HUES6 (cell line): ENCODE measurements at regions not wholly inside any gene's neighbourhood (a gene's known extent, or its start where the extent isn't known, plus 50 kb on each side); places are given as distances from the start of the nearest gene placed in this dataset.

Experiments
- H3K27ac ChIP-seq: 2 replicates; pipeline ENCODE4 v1.7.0; 2013; ENCODE audit warnings: low read depth, mild to moderate bottlenecking, low read length, inconsistent platforms
- H3K27me3 ChIP-seq: 2 replicates; pipeline ENCODE4 v1.6.1; 2013; ENCODE audit warnings: low read length; ENCODE audit not compliant: control insufficient read depth, insufficient read depth
- H3K36me3 ChIP-seq: 2 replicates; pipeline ENCODE4 v1.6.1; 2013; ENCODE audit warnings: low read length; ENCODE audit not compliant: control insufficient read depth, insufficient read depth
- H3K4me1 ChIP-seq: 2 replicates; pipeline ENCODE4 v1.6.1; 2013; ENCODE audit warnings: low read length; ENCODE audit not compliant: control insufficient read depth, insufficient read depth
- H3K4me3 ChIP-seq: 2 replicates; pipeline ENCODE4 v1.5.1; 2013; ENCODE audit warnings: low read depth, low read length
- H3K9ac ChIP-seq: one replicate; pipeline ENCODE4 v1.6.1; 2013; ENCODE audit warnings: mild to moderate bottlenecking, low read length
- H3K9me3 ChIP-seq: 2 replicates; pipeline ENCODE4 v1.6.1; 2013; ENCODE audit warnings: low read depth, low read length; ENCODE audit not compliant: control insufficient read depth, insufficient read depth

GRCh38 chr5:27220752-27221151 lies 182.4 kb upstream of the CDH9 start:
- H3K9me3 ChIP-seq = no peaks in the 10 kb centered on the region
- no peak overlapping the region for H3K27ac ChIP-seq
- no peaks in the 10 kb centered on the region for H3K4me1 ChIP-seq
- H3K4me3 ChIP-seq = no peak overlapping the region
- no peaks in the 10 kb centered on the region for H3K27me3 ChIP-seq
- no peak overlapping the region for H3K9ac ChIP-seq
- H3K36me3 ChIP-seq = no peaks in the 10 kb centered on the region

- H3K4me3 ChIP-seq = no peak overlapping the region
- no peaks in the 10 kb centered on the region for H3K4me1 ChIP-seq
- H3K36me3 ChIP-seq = no peaks in the 10 kb centered on the region
- H3K9me3 ChIP-seq = no peaks in the 10 kb centered on the region
- H3K27me3 ChIP-seq = no peaks in the 10 kb centered on the region
- no peak overlapping the region for H3K9ac ChIP-seq
- H3K27ac ChIP-seq = no peak overlapping the region
These were observed 179.6 kb upstream of the CDH9 start for GRCh38 chr5:27217977-27218376.

DNA sequence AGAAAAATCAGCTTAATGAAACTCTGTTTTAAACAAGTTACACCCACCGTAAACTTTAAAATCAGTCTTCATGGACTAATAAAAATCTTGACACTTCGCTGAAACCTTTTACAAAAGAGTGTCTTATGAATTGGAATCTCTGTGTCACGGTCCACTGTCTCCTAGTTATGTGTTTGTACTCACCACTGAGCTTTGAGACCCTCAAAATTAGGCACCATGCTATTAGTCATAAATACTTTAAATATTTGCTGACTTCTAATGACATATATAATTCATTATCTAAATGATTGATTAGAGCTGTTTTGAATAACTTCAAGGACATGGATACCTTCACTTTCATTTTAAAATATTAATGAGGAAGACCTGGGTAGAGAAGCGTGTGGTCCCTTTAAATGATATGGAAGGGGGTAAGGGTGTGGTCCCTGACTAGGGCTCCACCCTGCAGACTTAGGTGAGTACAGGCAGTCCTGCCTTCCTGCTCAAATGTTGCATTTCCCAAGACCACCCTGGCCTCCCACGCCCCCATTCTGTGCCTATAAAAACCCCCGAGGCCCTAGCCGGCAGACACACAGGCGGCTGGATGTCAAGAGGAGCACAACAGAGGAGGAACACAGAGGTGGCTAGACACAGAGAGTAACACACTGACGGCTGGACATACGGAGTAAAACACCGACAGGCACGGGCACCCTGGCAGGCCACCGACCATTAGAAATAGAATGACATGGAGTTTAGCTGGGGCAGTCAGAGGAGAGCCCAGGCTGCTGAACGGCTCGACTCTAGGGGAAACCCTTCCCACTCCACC lies 179.0 kb upstream of the CDH9 start:
- H3K4me1 ChIP-seq = no peaks in the 10 kb centered on the region
- no peak overlapping the region for H3K27ac ChIP-seq
- H3K4me3 ChIP-seq = no peak overlapping the region
- H3K9me3 ChIP-seq = no peaks in the 10 kb centered on the region
- no peaks in the 10 kb centered on the region for H3K27me3 ChIP-seq
- no peak overlapping the region for H3K9ac ChIP-seq
- H3K36me3 ChIP-seq = no peaks in the 10 kb centered on the region

- no peaks in the 10 kb centered on the region for H3K4me1 ChIP-seq
- no peaks in the 10 kb centered on the region for H3K36me3 ChIP-seq
- no peak overlapping the region for H3K9ac ChIP-seq
- no peaks in the 10 kb centered on the region for H3K9me3 ChIP-seq
- no peak overlapping the region for H3K4me3 ChIP-seq
- H3K27me3 ChIP-seq = no peaks in the 10 kb centered on the region
- no peak overlapping the region for H3K27ac ChIP-seq
These were observed 178.1 kb upstream of the CDH9 start for GRCh38 chr5:27216367-27216950.

DNA sequence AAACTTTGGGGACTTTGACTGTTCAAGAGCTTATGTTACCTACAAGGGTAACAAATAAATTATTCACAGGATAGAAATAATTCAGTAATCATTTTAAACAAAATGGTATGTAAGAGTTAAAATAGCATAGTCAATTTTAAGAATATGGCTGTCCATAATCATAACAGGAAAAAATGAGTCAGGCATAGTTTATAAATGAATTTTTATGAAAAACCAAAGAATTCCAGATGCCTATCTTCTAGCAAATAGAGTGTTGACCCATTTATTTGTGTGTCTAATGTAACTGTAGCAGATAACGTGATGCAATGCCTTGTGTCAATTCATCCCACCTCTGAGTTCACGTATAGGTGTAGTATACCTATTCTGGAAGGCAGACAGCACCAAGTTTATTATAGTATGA lies 169.7 kb upstream of the CDH9 start:
- H3K27ac ChIP-seq = no peak overlapping the region
- no peak overlapping the region for H3K4me3 ChIP-seq

GRCh38 chr5:27191786-27192510 lies 153.6 kb upstream of the CDH9 start:
- Histone ChIP-seq H3K4me1 (no peaks in the 10 kb centered on the region), H3K4me3 (no peak overlapping the region), H3K9me3 (no peaks in the 10 kb centered on the region), H3K27ac (no peak overlapping the region), H3K9ac (no peak overlapping the region), H3K36me3 (no peaks in the 10 kb centered on the region), H3K27me3 (no peaks in the 10 kb centered on the region)

More for the DNA sequence above, 169.7 kb upstream of the CDH9 start:
- H3K36me3 ChIP-seq = no peaks in the 10 kb centered on the region
- no peaks in the 10 kb centered on the region for H3K27me3 ChIP-seq
- H3K9ac ChIP-seq = no peak overlapping the region
- peaks cover 15% of the 10 kb centered on the region for H3K9me3 ChIP-seq
- no peaks in the 10 kb centered on the region for H3K4me1 ChIP-seq

DNA sequence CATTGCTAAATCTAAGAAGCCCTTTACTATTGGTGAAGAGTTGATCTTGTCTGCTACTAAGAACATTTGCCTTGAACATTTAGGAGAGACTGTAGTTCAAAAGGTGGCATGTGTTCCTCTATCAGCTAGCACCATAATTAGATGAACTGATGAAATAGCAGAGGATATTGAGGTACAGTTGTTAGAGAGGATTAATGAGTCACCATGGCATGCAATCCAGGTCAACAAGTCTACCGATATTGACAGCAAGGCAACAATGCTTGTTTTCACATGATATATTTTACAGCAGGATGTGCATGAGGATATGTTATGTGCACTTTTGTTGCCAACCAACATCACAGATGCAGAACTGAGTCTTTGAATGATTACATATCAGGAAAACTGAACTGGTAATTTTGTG lies 134.3 kb upstream of the CDH9 start:
- Histone ChIP-seq H3K4me3 (no peak overlapping the region), H3K27ac (no peak overlapping the region), H3K9ac (no peak overlapping the region), H3K27me3 (no peaks in the 10 kb centered on the region), H3K36me3 (no peaks in the 10 kb centered on the region), H3K4me1 (no peaks in the 10 kb centered on the region), H3K9me3 (no peaks in the 10 kb centered on the region)

GRCh38 chr5:27171761-27172261 lies 133.4 kb upstream of the CDH9 start:
- H3K4me3 ChIP-seq = no peak overlapping the region
- H3K36me3 ChIP-seq = no peaks in the 10 kb centered on the region
- H3K27ac ChIP-seq = no peak overlapping the region

GRCh38 chr5:27158775-27159174 lies 120.4 kb upstream of the CDH9 start:
- no peak overlapping the region for H3K4me3 ChIP-seq
- H3K9ac ChIP-seq = no peak overlapping the region
- H3K9me3 ChIP-seq = peaks cover 44% of the 10 kb centered on the region
- H3K4me1 ChIP-seq = no peaks in the 10 kb centered on the region; the same call in 1 of the 2 replicates
- H3K27ac ChIP-seq = no peak overlapping the region
- no peaks in the 10 kb centered on the region for H3K27me3 ChIP-seq
- H3K36me3 ChIP-seq = no peaks in the 10 kb centered on the region

More at GRCh38 chr5:27171761-27172261, 133.4 kb upstream of the CDH9 start:
- Histone ChIP-seq H3K9ac (no peak overlapping the region), H3K4me1 (no peaks in the 10 kb centered on the region), H3K27me3 (no peaks in the 10 kb centered on the region), H3K9me3 (no peaks in the 10 kb centered on the region)

- H3K9ac ChIP-seq = no peak overlapping the region
- H3K4me3 ChIP-seq = no peak overlapping the region
- no peaks in the 10 kb centered on the region for H3K27me3 ChIP-seq
- H3K27ac ChIP-seq = no peak overlapping the region
- H3K36me3 ChIP-seq = no peaks in the 10 kb centered on the region
- H3K4me1 ChIP-seq = no peaks in the 10 kb centered on the region; the same call in 1 of the 2 replicates
- peaks cover 45% of the 10 kb centered on the region for H3K9me3 ChIP-seq
These were observed 119.8 kb upstream of the CDH9 start for GRCh38 chr5:27158171-27158570.

DNA sequence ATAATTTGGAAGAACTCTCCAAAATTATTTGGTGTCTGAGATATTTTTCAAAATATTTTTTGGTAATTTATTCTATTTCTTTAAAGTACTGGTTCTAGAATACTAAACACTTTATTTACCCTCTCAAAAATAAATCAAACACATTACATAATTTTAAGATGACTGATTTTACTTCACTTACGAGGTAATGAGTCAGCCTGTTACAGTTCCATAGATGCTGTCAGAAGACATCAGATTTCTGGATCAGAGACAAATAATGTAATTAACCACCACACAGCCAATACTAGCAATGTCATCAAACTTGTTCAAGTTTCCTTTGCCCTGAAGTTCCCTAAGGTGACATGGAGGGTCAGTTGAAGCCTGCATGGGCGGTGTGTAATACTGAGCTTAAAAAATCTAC lies 106.1 kb upstream of the CDH9 start:
- no peaks in the 10 kb centered on the region for H3K36me3 ChIP-seq
- no peaks in the 10 kb centered on the region for H3K27me3 ChIP-seq
- no peak overlapping the region for H3K4me3 ChIP-seq
- H3K9me3 ChIP-seq = no peaks in the 10 kb centered on the region
- H3K4me1 ChIP-seq = no peaks in the 10 kb centered on the region
- H3K27ac ChIP-seq = no peak overlapping the region
- no peak overlapping the region for H3K9ac ChIP-seq
